GM06990 (cell line): ENCODE measurements at regions not wholly inside any gene's neighbourhood (a gene's known extent, or its start where the extent isn't known, plus 50 kb on each side); places are given as distances from the start of the nearest gene placed in this dataset.

ENCODE experiments used
- DNase-seq: peaks from one replicate; pipeline ENCODE4 v3.0.0-alpha.2; 2011; ENCODE audit not compliant: insufficient read length; ENCODE audit errors: extremely low read depth
- H3K27me3 ChIP-seq: replicated peaks from 2 replicates; pipeline ENCODE4 v1.6.0; 2011; ENCODE audit warnings: low read length; ENCODE audit not compliant: control insufficient read depth, insufficient read depth
- H3K36me3 ChIP-seq: 2 replicates; pipeline ENCODE4 v1.5.1; 2011; ENCODE audit warnings: low read length; ENCODE audit not compliant: control insufficient read depth, insufficient read depth
- H3K4me3 ChIP-seq: replicated peaks from 2 replicates; pipeline ENCODE4 v1.5.1; 2011; ENCODE audit warnings: low read depth, mild to moderate bottlenecking, control low read depth, low read length
- CTCF ChIP-seq: IDR thresholded peaks from 2 replicates; pipeline ENCODE4 v1.5.1; 2011; ENCODE audit warnings: low read length, control low read depth, mild to moderate bottlenecking, inconsistent platforms; ENCODE audit not compliant: insufficient read depth, poor library complexity, severe bottlenecking

GRCh38 chr5:7190712-7191250 lies 205.2 kb upstream of the ADCY2 start:
- DNase-seq = no peak
- TF ChIP-seq CTCF = no peak
- no peaks in the 10 kb centered on the region for H3K27me3 ChIP-seq
- no peaks in the 10 kb centered on the region for H3K36me3 ChIP-seq
- H3K4me3 ChIP-seq = no peak overlapping the region

- H3K36me3 ChIP-seq = no peaks in the 10 kb centered on the region
- no peaks in the 10 kb centered on the region for H3K27me3 ChIP-seq
- no peak for TF ChIP-seq CTCF
- no peak overlapping the region for H3K4me3 ChIP-seq
- DNase-seq = no peak
These were observed 203.9 kb upstream of the ADCY2 start for GRCh38 chr5:7192016-7192415.

- DNase-seq = no peak
- H3K4me3 ChIP-seq = no peak overlapping the region
- no peak for TF ChIP-seq CTCF
- no peaks in the 10 kb centered on the region for H3K36me3 ChIP-seq
- H3K27me3 ChIP-seq = no peaks in the 10 kb centered on the region
These were observed 193.1 kb upstream of the ADCY2 start for GRCh38 chr5:7202846-7203245.

GRCh38 chr5:7207979-7208378 lies 188.0 kb upstream of the ADCY2 start:
- no peaks in the 10 kb centered on the region for H3K36me3 ChIP-seq
- H3K27me3 ChIP-seq = no peaks in the 10 kb centered on the region
- no peak for TF ChIP-seq CTCF
- DNase-seq = no peak
- no peak overlapping the region for H3K4me3 ChIP-seq

- Histone ChIP-seq H3K4me3 (no peak overlapping the region), H3K36me3 (no peaks in the 10 kb centered on the region), H3K27me3 (no peaks in the 10 kb centered on the region)
- DNase-seq = no peak
- no peak for TF ChIP-seq CTCF
These were observed 187.0 kb upstream of the ADCY2 start for GRCh38 chr5:7208938-7209337.

- Histone ChIP-seq H3K4me3 (no peak overlapping the region), H3K36me3 (no peaks in the 10 kb centered on the region), H3K27me3 (no peaks in the 10 kb centered on the region)
- TF ChIP-seq CTCF = no peak
- no peak for DNase-seq
These were observed 186.3 kb upstream of the ADCY2 start for GRCh38 chr5:7209658-7210057.
